ENCODE measurements at regions not wholly inside any gene's neighbourhood (a gene's known extent, or its start where the extent isn't known, plus 50 kb on each side); places are given as distances from the start of the nearest gene placed in this dataset.

DNA sequence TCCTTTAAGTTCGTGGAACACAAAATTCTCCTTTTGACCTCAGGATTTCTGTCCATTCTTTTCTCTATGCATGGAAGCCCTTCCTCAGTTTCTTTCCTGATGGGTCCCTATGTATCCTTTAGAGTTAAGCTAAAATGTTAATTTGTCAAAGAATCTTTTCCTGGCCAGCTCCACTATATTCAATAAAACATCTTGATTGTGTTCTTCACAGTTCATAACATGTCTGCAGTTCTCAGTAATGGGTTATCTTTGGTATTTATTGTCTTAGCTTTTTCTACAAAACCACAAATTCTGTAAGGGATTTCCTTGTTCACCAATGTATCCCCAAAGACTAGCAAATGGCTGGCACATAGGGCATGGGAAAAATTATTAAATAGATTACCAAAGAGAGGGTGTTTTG, 998.5 kb downstream of the ADGRL2 start:
- no peak overlapping the region for H3K9ac ChIP-seq (ENCODE audit: low read length in 3 of 3)
- no peaks in the 10 kb centered on the region for H3K27me3 ChIP-seq (ENCODE audit: control insufficient read depth, insufficient read depth, low read length)
- TF ChIP-seq, protein P1, sequence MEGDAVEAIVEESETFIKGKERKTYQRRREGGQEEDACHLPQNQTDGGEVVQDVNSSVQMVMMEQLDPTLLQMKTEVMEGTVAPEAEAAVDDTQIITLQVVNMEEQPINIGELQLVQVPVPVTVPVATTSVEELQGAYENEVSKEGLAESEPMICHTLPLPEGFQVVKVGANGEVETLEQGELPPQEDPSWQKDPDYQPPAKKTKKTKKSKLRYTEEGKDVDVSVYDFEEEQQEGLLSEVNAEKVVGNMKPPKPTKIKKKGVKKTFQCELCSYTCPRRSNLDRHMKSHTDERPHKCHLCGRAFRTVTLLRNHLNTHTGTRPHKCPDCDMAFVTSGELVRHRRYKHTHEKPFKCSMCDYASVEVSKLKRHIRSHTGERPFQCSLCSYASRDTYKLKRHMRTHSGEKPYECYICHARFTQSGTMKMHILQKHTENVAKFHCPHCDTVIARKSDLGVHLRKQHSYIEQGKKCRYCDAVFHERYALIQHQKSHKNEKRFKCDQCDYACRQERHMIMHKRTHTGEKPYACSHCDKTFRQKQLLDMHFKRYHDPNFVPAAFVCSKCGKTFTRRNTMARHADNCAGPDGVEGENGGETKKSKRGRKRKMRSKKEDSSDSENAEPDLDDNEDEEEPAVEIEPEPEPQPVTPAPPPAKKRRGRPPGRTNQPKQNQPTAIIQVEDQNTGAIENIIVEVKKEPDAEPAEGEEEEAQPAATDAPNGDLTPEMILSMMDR (IDR thresholded peaks at IDR 0.05; ENCODE audit: borderline replicate concordance, extremely low read depth, insufficient read depth), result no peak
- DNase-seq (no peak), FAIRE-seq (no peak)
- no peak overlapping the region for H3K27ac ChIP-seq (ENCODE audit: low read depth in 2 of 2, low read length in 2 of 2)
- H3K4me3 ChIP-seq (ENCODE audit: low read length in 3 of 3), result no peak overlapping the region
- no peaks in the 10 kb centered on the region for H3K9me3 ChIP-seq (ENCODE audit: control insufficient read depth in 2 of 3, insufficient read depth in 1 of 3, low read length in 3 of 3)
- no peaks in the 10 kb centered on the region for H3K36me3 ChIP-seq (ENCODE audit: control insufficient read depth in 2 of 3, insufficient read depth in 3 of 3, low read length in 3 of 3)
- H3K4me1 ChIP-seq (ENCODE audit: control insufficient read depth in 2 of 3, insufficient read depth in 2 of 3, low read depth in 1 of 3, low read length in 3 of 3), result no peaks in the 10 kb centered on the region
- intact Hi-C loops (cut with DNase I), result no loop called here

DNA sequence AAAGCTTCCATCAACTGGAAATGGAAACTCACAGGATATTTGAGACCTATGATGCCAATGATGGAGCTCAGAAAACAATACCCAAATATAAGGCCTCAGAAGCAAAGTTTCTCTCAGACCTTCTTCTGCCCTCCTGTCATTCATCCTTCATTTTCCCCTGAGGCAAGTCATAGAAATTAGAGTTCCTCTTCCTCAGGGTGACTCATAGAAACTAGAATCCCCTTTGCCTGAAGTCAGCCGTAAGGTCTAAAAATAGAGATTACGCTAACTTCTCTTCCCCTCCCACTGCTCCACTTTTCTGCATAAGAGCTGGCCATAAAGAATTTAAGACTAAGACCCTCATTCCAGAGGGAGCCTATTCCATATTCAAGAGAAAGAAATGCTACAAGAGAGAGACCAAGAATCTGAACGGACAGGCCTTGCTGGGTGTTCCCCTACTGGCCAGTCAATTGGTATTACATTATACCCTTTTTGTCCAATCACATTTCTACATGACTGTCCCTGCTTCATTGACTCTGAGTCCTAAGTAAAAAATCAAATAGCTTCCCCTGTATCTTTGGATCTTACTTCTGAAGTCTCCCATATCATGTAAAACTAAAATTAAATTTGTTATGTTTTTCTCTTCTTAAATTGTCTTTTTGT, 994.9 kb downstream of the ADGRL2 start:
- TF ChIP-seq, protein P1 (IDR thresholded peaks at IDR 0.05; ENCODE audit: borderline replicate concordance, extremely low read depth, insufficient read depth), result no peak
- H3K27ac ChIP-seq (ENCODE audit: low read depth in 2 of 2, low read length in 2 of 2), result no peak overlapping the region
- peaks cover under 1 to 3% (median 2%) of the 10 kb centered on the region in 3 donors for H3K9me3 ChIP-seq (ENCODE audit: control insufficient read depth in 2 of 3, insufficient read depth in 1 of 3, low read length in 3 of 3)
- H3K9ac ChIP-seq (ENCODE audit: low read length in 3 of 3), result no peak overlapping the region
- H3K36me3 ChIP-seq (ENCODE audit: control insufficient read depth in 2 of 3, insufficient read depth in 3 of 3, low read length in 3 of 3), result no peaks in the 10 kb centered on the region
- H3K4me3 ChIP-seq (ENCODE audit: low read length in 3 of 3), result no peak overlapping the region
- no peaks in the 10 kb centered on the region for H3K4me1 ChIP-seq (ENCODE audit: control insufficient read depth in 2 of 3, insufficient read depth in 2 of 3, low read depth in 1 of 3, low read length in 3 of 3)
- H3K27me3 ChIP-seq (ENCODE audit: control insufficient read depth, insufficient read depth, low read length), result no peaks in the 10 kb centered on the region
- intact Hi-C loops (cut with DNase I), result no loop called here
- FAIRE-seq (no peak), DNase-seq (no peak)

DNA sequence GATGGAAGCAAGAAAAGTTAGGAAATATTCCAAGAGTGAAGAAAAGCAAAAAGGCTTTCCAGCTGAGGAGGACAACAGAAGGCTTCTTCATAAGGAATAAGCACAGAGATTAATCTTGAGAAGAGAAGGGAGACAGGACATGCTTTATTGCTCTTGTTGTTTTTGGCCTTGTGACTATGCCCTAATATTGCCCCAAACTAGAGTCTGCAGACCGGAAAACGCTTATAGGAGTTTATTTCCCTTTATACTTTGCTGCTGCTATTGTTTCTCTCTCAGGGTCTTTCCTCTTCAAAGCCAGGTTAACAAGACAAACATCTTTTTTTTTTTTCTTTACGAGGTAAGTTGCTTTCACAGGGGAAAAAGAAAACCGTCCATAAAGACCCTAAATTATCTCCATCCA, 991.4 kb downstream of the ADGRL2 start:
- Histone ChIP-seq H3K27me3 (ENCODE audit: control insufficient read depth, insufficient read depth, low read length) (no peaks in the 10 kb centered on the region), H3K4me3 (ENCODE audit: low read length in 3 of 3) (no peak overlapping the region), H3K9me3 (ENCODE audit: control insufficient read depth in 2 of 3, insufficient read depth in 1 of 3, low read length in 3 of 3) (peaks cover 3 to 6% (median 5%) of the 10 kb centered on the region in 3 donors), H3K36me3 (ENCODE audit: control insufficient read depth in 2 of 3, insufficient read depth in 3 of 3, low read length in 3 of 3) (no peaks in the 10 kb centered on the region), H3K27ac (ENCODE audit: low read depth in 2 of 2, low read length in 2 of 2) (no peak overlapping the region), H3K4me1 (ENCODE audit: control insufficient read depth in 2 of 3, insufficient read depth in 2 of 3, low read depth in 1 of 3, low read length in 3 of 3) (no peaks in the 10 kb centered on the region), H3K9ac (ENCODE audit: low read length in 3 of 3) (no peak overlapping the region)
- TF ChIP-seq, protein P1 (IDR thresholded peaks at IDR 0.05; ENCODE audit: borderline replicate concordance, extremely low read depth, insufficient read depth), result no peak
- DNase-seq (peak in 1 of 5 donors; percentile 44), FAIRE-seq (no peak)
- intact Hi-C loops (cut with DNase I), result no loop called here

DNA sequence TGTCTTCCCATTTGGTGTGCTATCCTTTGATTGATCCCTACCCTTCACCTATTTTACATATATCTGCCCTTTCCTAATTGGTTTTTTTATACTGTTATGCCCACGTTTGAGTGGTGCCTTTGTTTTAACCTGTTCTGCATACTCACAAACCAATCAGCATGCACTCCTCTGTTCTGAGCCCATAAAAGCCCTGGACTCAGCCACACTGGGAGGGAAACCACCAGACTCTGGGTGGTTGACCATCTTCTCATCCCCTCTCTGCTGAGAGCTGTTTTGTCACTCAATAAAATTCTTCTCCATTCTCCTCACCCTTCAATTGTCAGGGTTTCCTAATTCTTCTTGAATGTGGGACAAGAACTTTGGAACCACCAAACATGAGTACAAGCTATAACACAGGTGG, 989.8 kb downstream of the ADGRL2 start:
- FAIRE-seq, result no peak

More for the DNA sequence above, 989.8 kb downstream of the ADGRL2 start:
- DNase-seq, result no peak
- H3K9me3 ChIP-seq (ENCODE audit: control insufficient read depth in 2 of 3, insufficient read depth in 1 of 3, low read length in 3 of 3), result peaks cover 3 to 6% (median 5%) of the 10 kb centered on the region in 3 donors
- no peak overlapping the region for H3K9ac ChIP-seq (ENCODE audit: low read length in 3 of 3)
- TF ChIP-seq, protein P1 (IDR thresholded peaks at IDR 0.05; ENCODE audit: borderline replicate concordance, extremely low read depth, insufficient read depth), result no peak
- no peaks in the 10 kb centered on the region for H3K4me1 ChIP-seq (ENCODE audit: control insufficient read depth in 2 of 3, insufficient read depth in 2 of 3, low read depth in 1 of 3, low read length in 3 of 3)
- no peak overlapping the region for H3K27ac ChIP-seq (ENCODE audit: low read depth in 2 of 2, low read length in 2 of 2)
- H3K4me3 ChIP-seq (ENCODE audit: low read length in 3 of 3), result no peak overlapping the region
- no peaks in the 10 kb centered on the region for H3K36me3 ChIP-seq (ENCODE audit: control insufficient read depth in 2 of 3, insufficient read depth in 3 of 3, low read length in 3 of 3)
- H3K27me3 ChIP-seq (ENCODE audit: control insufficient read depth, insufficient read depth, low read length), result no peaks in the 10 kb centered on the region
- intact Hi-C loops (cut with DNase I), result no loop called here
